Right renal cortex interstitium (tissue), 3 donors: ENCODE measurements at regions not wholly inside any gene's neighbourhood (a gene's known extent, or its start where the extent isn't known, plus 50 kb on each side); places are given as distances from the start of the nearest gene placed in this dataset.

Source experiments
- DNase-seq, 3 donors: peaks; one replicate each; pipeline ENCODE4 v3.0.0-alpha.2; 2013; ENCODE audit warnings: low read depth in 3 of 3, low spot score in 2 of 3

DNA sequence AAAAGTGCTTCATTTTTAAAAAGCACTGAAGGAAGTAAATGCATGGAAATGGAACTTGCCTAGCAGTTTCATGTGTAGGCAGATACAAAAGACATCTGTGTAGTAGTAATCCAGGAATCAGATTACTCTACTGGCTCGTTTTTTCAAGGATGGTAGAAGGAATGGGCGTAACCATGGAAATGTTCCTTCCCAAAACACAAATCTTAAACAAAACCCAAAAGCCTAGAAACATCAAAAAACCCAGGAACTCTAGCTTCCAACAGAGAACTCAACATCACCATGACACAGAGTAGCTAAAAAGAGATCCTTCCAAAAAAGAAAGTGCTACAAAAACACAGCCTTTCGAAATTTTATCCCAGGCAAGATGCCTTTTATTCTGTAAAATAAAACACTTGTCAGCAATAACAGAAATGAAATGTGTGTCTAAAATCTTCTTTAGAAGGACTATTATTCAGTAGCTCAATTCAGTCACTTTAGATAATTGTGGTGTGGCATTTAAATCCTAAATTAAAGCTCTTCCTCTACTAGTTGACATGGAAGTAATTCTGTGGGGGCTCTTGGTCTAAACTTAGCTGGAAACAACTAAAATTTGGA, 81.7 kb downstream of the FAM217A start:
- DNase-seq = no peak

DNA sequence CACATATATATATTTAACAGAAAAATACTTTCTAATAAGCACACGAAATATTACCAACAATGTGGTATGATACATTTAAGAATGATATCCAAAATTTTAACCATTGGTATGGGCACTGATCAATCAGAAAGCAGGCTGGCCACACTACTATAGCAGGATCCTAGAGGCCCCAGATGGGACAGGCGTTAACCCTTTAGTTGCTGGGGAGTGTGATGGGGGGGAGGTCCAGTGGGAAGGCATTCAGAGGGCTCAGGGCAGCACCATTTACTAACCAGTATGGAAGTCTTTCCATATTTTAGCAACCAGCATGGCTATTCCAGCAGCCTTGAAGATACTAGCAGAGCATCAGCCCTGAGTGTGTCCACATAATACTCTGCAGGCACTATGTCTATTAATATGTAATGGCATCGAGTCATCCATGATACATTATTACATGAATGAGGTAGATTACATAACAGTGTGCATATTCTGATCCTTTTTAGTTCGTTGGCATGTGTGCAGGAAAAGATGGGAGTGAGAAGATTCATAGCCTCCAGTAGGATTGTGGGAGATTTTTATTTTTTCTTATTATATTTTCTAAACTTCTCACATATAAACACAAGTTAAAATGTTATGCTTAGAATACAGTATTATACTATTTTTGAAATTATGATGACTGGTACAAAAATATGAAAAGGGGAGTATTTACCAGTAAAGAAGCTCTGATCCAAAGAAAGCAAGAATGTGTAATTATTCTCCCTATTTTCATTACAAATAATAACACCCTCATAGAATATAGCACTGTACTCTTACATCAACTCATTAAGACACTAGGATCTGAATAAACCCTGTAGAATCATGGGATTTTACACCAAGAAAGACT, 78.9 kb downstream of the FAM217A start:
- no peak for DNase-seq

DNA sequence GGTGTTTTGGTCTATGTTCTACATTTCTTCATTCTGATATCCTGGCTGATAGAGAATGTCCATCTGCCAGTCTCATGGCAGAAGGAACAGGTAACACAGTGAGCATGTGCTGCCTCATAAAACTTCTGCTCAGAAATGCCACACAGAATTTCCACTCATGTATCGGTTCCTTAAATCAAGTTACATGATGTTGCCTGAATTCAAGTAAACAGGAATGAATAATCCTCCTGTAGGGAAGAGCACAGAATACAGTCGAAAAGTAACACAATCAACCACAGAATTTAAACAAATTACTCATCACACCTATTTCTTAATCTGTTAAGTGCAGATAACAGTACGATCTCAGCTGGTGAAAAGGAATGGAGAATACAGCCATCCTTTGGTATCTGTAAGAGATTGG, 74.7 kb downstream of the FAM217A start:
- no peak for DNase-seq

DNA sequence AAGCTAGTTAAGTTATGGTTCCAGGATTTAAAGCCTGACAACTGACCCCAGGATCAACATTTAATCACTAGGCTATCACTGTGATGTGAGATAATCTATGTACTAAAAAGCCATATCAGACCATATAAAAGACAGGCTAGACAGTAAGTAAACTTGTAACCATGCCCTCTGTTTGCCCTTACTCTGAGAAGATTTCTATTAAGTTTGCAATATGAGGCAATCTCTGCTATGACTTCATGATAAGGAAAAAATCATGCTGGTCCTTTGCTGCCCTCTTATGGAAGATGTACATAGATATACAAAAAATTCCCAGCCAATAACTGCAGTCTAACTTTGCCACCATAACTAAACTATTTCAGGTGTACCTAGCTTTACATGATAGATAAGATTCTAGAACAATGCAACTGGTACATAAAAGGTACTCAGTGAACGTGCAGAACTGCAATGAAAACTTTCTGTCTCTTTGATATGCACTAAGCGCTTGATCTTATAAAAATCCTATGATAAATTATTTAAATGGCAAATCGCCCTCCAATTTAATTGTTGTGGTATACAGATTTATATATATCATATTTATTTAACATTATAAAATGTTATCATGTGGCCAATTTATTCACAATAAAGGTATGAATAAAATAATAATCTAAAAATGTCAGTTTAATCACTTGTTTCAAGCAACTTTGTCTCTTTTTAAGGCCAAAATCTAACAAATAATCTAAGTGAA, 70.5 kb downstream of the FAM217A start:
- DNase-seq = no peak

DNA sequence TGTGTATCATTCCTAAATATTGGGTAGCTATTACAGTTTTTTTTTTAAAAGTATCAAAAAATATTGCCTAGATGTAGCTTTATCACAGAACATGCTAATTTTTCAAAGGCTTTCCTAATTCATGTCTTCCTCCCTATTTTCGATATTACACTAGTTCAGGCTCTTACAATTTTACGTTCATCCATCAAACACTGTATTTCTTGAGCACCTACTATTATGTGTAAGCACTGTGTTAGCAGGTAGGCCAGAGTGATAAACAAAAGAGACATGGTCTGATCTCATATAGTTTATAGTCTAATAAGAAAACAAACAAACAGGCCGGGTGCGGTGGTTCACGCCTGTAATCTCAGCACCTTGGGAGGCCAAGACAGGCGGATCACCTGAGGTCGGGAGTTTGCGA, 69.5 kb downstream of the FAM217A start:
- DNase-seq = no peak

DNA sequence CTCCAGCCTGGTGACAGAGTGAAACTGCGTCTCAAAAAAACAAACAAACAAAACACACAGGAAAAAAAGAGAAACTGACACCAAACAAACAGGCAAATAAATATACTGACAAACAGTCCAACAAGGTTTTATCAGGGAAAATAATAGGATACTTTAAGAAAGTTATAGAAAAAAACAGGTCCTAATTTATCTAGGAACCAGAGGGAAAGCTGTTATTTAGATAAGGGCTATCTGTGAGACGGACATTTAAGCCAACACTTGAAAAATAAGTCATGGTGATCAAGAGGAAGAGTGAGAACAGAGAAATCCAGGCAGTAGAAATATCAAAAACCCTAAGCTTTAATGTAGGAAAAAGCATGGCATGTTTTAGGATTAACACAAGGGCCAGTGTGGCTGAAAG, 68.9 kb downstream of the FAM217A start:
- no peak for DNase-seq

DNA sequence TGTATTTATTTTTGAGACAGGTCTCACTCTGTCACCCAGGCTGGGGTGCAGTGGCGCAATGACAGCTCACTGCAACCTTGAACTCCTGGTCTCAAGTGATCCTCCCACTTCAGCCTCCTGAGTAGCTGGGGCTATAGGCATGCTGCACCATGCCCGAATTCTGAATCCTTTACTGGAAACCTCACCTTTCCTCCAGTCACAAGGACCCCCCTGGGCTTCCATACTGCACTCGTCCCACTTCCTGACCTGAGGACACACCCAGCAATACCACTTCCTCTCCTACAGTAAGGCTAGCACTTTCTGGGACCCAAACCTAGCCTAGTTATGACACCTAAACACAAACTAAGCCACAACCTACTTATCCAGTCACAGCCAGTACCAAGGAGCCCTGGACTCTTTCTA, 68.2 kb downstream of the FAM217A start:
- no peak for DNase-seq

DNA sequence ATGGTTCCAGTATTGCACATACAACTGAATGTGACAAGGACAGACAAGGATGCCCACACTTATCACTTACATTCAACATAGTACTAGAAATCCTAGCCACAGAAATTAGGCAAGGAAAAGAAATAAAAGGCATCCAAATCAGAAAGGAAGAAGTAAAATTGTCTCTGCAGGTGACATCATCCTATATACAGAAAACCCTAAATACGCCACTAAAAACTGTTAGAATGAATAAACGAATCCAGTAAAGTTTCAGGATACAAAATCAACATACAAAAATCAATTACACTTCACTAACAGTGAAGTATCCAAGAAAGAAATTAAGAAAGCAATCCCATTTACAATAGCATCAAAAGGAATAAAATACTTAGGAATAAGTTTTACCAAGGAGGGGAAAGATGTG, 66.1 kb downstream of the FAM217A start:
- no peak for DNase-seq

DNA sequence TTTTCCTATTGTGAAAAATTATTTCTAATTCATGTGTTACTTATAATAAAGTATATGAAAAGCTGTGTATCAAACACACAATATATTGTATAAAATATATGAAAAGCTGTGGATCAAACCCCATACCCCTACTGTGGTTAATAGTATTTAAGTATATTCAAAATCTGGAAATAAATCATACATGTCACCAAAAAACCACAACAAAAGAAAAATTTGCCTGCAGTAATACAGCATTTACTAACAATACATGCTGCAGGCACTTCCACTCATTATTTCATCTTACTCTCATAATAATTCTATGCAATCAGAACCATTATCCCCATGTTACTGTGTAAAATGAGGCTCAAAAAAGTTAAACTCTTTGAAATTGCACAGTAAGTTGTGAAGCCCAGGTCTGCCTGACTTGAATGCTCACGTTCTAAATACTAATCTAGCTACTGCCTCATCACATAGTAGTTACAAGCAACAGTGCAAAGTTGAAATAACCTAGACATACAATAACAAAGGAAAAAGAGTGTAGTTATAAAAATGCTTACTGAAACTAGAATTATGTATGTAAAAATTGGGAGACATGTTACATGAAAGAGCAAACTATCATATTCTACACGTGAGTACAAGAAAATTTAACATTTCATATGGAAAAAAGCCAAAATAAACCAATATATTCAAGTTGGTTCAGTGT, 61.7 kb downstream of the FAM217A start:
- peak in 2 of 3 donors; percentile 16 to 33 for DNase-seq

DNA sequence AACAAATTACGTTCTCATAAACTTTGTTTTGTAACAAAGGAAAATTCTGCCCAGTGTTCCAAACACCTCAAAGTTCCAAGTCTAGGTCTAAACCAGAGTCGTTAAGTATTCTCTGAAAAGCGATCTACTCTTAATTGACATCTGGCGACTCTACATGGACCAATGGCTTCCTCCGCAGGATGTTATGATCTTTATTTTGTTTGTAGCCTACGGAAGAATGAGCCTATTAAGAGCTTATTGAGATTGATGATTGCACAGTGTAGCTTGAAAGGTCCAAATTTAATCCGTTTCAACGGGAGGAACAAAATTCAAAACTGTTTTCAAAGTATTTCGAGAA, 61.1 kb downstream of the FAM217A start:
- peak in 2 of 3 donors; percentile 44 to 69 for DNase-seq

DNA sequence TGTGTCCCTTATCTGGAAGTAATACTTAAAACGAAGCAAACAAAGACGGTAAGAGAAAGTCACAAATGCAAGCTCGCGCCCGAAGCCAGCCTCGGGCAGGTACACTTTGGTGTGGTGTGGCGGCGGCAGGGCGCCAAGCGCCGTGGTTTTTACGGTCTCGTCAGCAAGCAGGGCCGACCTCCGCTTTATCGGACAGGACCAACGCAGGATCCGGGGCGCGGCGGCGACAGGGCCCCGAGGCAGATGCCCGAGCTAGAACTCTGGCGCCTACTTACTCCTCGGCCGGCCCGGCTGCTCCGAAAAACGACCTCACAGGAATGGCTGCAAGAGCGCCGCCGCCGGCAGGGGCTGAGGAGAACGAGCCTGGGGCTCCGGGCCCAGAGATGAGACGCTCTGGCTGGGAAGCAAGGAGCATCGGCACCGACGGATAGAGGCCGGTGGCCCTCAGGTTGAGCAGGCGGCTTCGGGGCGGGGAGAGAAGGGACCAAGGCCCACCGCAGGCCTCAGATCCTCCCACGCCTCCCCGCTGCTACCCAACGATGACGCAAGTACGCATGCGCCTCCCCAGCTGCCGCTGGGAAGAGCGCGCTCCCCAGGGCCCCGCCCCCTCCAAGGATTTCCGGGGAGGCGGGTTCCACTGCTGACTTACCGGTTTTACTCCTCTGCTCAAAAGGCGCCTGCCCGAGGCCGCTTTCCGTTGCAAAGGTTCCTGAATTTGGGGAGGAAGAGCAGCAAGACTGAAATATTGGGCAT, 60.6 kb downstream of the FAM217A start:
- peak; percentile 91 to 95 (median 94) for DNase-seq
